Lung (tissue), 11 donors: ENCODE measurements at regions not wholly inside any gene's neighbourhood (a gene's known extent, or its start where the extent isn't known, plus 50 kb on each side); places are given as distances from the start of the nearest gene placed in this dataset.
A peak's percentile ranks its signal among the peaks of the same experiment; 100 is the strongest.

Experiments
- ATAC-seq: fragments of 200-7000 bp; cut with Tn5 transposase; one replicate; pipeline ENCODE4 v1.9.1; 2020; ENCODE audit warnings: moderate number of reproducible peaks; ENCODE audit not compliant: insufficient read depth, low FRiP score
- DNase-seq, 3 donors: peaks; one replicate each; pipeline ENCODE4 v3.0.0-alpha.2; 2013 to 2017
- H3K27ac ChIP-seq, 2 donors: one replicate each; pipeline ENCODE4 v1.5.1; 2013; ENCODE audit warnings: mild to moderate bottlenecking in 2 of 2, moderate library complexity in 2 of 2, control low read depth in 1 of 2, inconsistent platforms in 1 of 2, low read depth in 1 of 2, low read length in 1 of 2
- H3K27me3 ChIP-seq, 3 donors: one replicate each; pipeline ENCODE4 v1.5.1; 2013; ENCODE audit warnings: low read length in 2 of 3; ENCODE audit not compliant: control insufficient read depth in 3 of 3, insufficient read depth in 3 of 3
- H3K36me3 ChIP-seq, 4 donors: one replicate each; pipeline ENCODE4 v1.5.1; 2013; ENCODE audit warnings: low read length in 4 of 4, mild to moderate bottlenecking in 1 of 4, moderate library complexity in 1 of 4; ENCODE audit not compliant: control insufficient read depth in 4 of 4, insufficient read depth in 4 of 4
- H3K4me1 ChIP-seq, 5 donors: one replicate each; pipeline ENCODE4 v1.5.1; 2013; ENCODE audit warnings: low read length in 5 of 5, mild to moderate bottlenecking in 2 of 5, moderate library complexity in 1 of 5; ENCODE audit not compliant: control insufficient read depth in 5 of 5, insufficient read depth in 5 of 5
- H3K4me3 ChIP-seq: one replicate; pipeline ENCODE4 v1.5.1; 2013; ENCODE audit warnings: mild to moderate bottlenecking, control low read depth, moderate library complexity
- H3K9ac ChIP-seq, 2 donors: one replicate each; pipeline ENCODE4 v1.5.1; 2013; ENCODE audit warnings: low read length in 2 of 2, control low read depth in 1 of 2; ENCODE audit not compliant: insufficient read depth in 1 of 2
- H3K9me3 ChIP-seq, 4 donors: one replicate each; pipeline ENCODE4 v1.5.1; 2013; ENCODE audit warnings: low read length in 3 of 4, mild to moderate bottlenecking in 1 of 4, moderate library complexity in 1 of 4; ENCODE audit not compliant: control insufficient read depth in 4 of 4, insufficient read depth in 3 of 4
- CTCF ChIP-seq: IDR thresholded peaks from 2 replicates; pipeline ENCODE4 v1.5.1; 2012; ENCODE audit warnings: mild to moderate bottlenecking; ENCODE audit errors: control extremely low read depth, extremely low read depth
- WGBS, 2 donors: extraction: QIAGEN DNeasy Blood & Tissue Kit; methylation state at CpG; one replicate each; pipeline ENCODE4 v1.1.7; 2013; 5-methylcytosine and 5-hydroxymethylcytosine counted together
- donor health status: control.
- donor health status: control.
- donor health status: Bipolar disorder and iron deficiency.
- donor health status: healthy.
- donor health status: DM: yes; HTN: yes; CAD: no.

DNA sequence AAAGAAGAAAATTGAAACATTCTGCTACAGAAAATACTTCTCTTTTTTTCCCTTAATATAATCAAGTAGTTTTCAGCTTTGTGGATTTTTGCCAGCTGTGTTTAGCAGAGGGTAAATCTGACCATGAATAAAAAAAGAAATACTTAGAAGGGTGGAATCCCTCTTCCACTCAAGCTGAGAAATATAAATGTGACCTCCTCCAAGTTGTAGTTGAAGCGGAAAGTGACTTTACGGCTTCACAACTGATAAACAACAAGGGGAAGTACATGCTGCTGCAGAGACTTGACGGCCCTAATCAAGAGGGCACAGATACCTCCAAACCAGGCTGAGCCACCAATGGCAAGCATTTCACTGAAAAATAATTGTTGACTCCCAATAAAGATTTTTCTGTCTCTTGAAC is 785.0 kb downstream of the SLITRK5 start:
- Histone ChIP-seq H3K27ac (no peak overlapping the region), H3K9ac (no peak overlapping the region), H3K36me3 (no peaks in the 10 kb centered on the region), H3K27me3 (no peaks in the 10 kb centered on the region), H3K4me1 (peaks cover 0 to 1% (median 0%) of the 10 kb centered on the region in 5 donors), H3K9me3 (peaks cover 0 to 2% (median 0%) of the 10 kb centered on the region in 4 donors), H3K4me3 (no peak overlapping the region)
- no peak for TF ChIP-seq CTCF
- DNase-seq (peak in 2 of 3 donors; percentile 33 to 59), ATAC-seq (no peak)
- 11 to 60% methylated on average over 3 of the region's 3 CpGs for WGBS, 2 donors

- Histone ChIP-seq H3K36me3 (no peaks in the 10 kb centered on the region), H3K27ac (no peak overlapping the region), H3K9ac (no peak overlapping the region), H3K4me1 (peaks cover 0 to 1% (median 0%) of the 10 kb centered on the region in 5 donors), H3K4me3 (no peak overlapping the region), H3K9me3 (no peaks in the 10 kb centered on the region), H3K27me3 (no peaks in the 10 kb centered on the region)
- ATAC-seq, result no peak
- no peak for TF ChIP-seq CTCF
- DNase-seq, result no peak
Observed at GRCh38 chr13:88459331-88459730, 788.2 kb downstream of the SLITRK5 start.

- DNase-seq (no peak), ATAC-seq (no peak)
- no peak for TF ChIP-seq CTCF
- 83 to 91% methylated on average over 3 of the region's 3 CpGs for WGBS, 2 donors
- H3K9me3 ChIP-seq, result no peaks in the 10 kb centered on the region
- H3K27me3 ChIP-seq, result no peaks in the 10 kb centered on the region
- no peak overlapping the region for H3K9ac ChIP-seq
- H3K4me1 ChIP-seq, result no peaks in the 10 kb centered on the region
- no peak overlapping the region for H3K4me3 ChIP-seq
- no peak overlapping the region for H3K27ac ChIP-seq
- no peaks in the 10 kb centered on the region for H3K36me3 ChIP-seq
Observed at GRCh38 chr13:88461272-88462009, 790.3 kb downstream of the SLITRK5 start.

- ATAC-seq (no peak), DNase-seq (peak in 2 of 3 donors; percentile 2 to 7)
- no peaks in the 10 kb centered on the region for H3K36me3 ChIP-seq
- no peak for TF ChIP-seq CTCF
- no peak overlapping the region for H3K4me3 ChIP-seq
- H3K27me3 ChIP-seq, result no peaks in the 10 kb centered on the region
- H3K27ac ChIP-seq, result no peak overlapping the region
- WGBS, 2 donors, result 86 to 91% methylated on average over 6 of the region's 6 CpGs
- no peaks in the 10 kb centered on the region for H3K9me3 ChIP-seq
- no peak overlapping the region for H3K9ac ChIP-seq
- H3K4me1 ChIP-seq, result no peaks in the 10 kb centered on the region
Observed at GRCh38 chr13:88464851-88465250, 793.7 kb downstream of the SLITRK5 start.
